GM12891 (cell line): ENCODE measurements at regions not wholly inside any gene's neighbourhood (a gene's known extent, or its start where the extent isn't known, plus 50 kb on each side); places are given as distances from the start of the nearest gene placed in this dataset.

Experiments used
- POLR2A ChIP-seq: IDR thresholded peaks from 2 replicates; pipeline ENCODE4 v1.6.1; 2011; ENCODE audit warnings: low read depth, low read length, control low read depth
- POLR2AphosphoS5 ChIP-seq: IDR thresholded peaks from 2 replicates; pipeline ENCODE4 v1.6.1; 2011; ENCODE audit warnings: low read depth, low read length, control low read depth
- TAF1 ChIP-seq: IDR thresholded peaks from 2 replicates; pipeline ENCODE4 v1.6.1; 2011; ENCODE audit warnings: low read depth, low read length, control low read depth

- TF ChIP-seq TAF1 = no peak
- no peak for TF ChIP-seq POLR2A
- no peak for TF ChIP-seq POLR2AphosphoS5
Observed at GRCh38 chr2:193561054-193561453, 1366.3 kb upstream of the TMEFF2 start.
